Activated CD8-positive, alpha-beta T cell treated with anti-CD3 and anti-CD28 coated beads, Interleukin-2, amount 10 ng/mL, durations not matched to agents 7 days and 5 days (primary cell): ENCODE measurements at regions not wholly inside any gene's neighbourhood (a gene's known extent, or its start where the extent isn't known, plus 50 kb on each side); places are given as distances from the start of the nearest gene placed in this dataset.
"Not testable (repeated sequence)": the region's sequence is repeated elsewhere in the genome, so short reads cannot be mapped to it uniquely, and the experiment has no call there.

Source experiments
- ATAC-seq: fragments of 150-1000 bp; cut with Tn5 transposase; one replicate; pipeline ENCODE4 v1.10.0; 2021; ENCODE audit warnings: moderate library complexity
- CTCF ChIA-PET: fragments of 350-600 bp; sonication (Branson Sonifier 250); formaldehyde crosslinking; loops from one replicate; lab custom pipeline; 2021; ENCODE audit warnings: antibody characterized with exemption; lab: Charles Lee
- POLR2A ChIA-PET: fragments of 350-600 bp; sonication (Branson Sonifier 250); formaldehyde crosslinking; loops from one replicate; lab custom pipeline; 2021; ENCODE audit warnings: antibody characterized with exemption; lab: Charles Lee
- DNase-seq: peaks from one replicate; pipeline ENCODE4 v3.0.0-alpha.2; 2020
- H3K27ac Mint-ChIP-seq: one replicate; pipeline ENCODE4 v1.8.0; 2021; ENCODE audit warnings: mild to moderate bottlenecking, mixed read lengths
- H3K27me3 Mint-ChIP-seq: one replicate; pipeline ENCODE4 v1.8.0; 2021; ENCODE audit warnings: low read depth, mixed read lengths
- H3K36me3 Mint-ChIP-seq: one replicate; pipeline ENCODE4 v1.8.0; 2021; ENCODE audit warnings: low read depth, mixed read lengths
- H3K4me1 Mint-ChIP-seq: one replicate; pipeline ENCODE4 v1.8.0; 2021; ENCODE audit warnings: low read depth, mixed read lengths
- H3K4me3 Mint-ChIP-seq: one replicate; pipeline ENCODE4 v1.8.0; 2021; ENCODE audit warnings: mild to moderate bottlenecking, mixed read lengths
- H3K9me3 Mint-ChIP-seq: one replicate; pipeline ENCODE4 v1.8.0; 2022; ENCODE audit warnings: mixed read lengths; ENCODE audit not compliant: insufficient read depth

GRCh38 chrX:88828011-88828410 lies 81.0 kb downstream of the CPXCR1 start:
- no peaks in the 10 kb centered on the region for H3K9me3 Mint-ChIP-seq
- H3K27ac Mint-ChIP-seq: no peak overlapping the region
- no peaks in the 10 kb centered on the region for H3K4me1 Mint-ChIP-seq
- no peak for DNase-seq
- H3K27me3 Mint-ChIP-seq: no peaks in the 10 kb centered on the region
- no peak overlapping the region for H3K4me3 Mint-ChIP-seq
- POLR2A ChIA-PET: no interaction called here
- no peaks in the 10 kb centered on the region for H3K36me3 Mint-ChIP-seq
- CTCF ChIA-PET: no interaction called here
- ATAC-seq: no peak

DNA sequence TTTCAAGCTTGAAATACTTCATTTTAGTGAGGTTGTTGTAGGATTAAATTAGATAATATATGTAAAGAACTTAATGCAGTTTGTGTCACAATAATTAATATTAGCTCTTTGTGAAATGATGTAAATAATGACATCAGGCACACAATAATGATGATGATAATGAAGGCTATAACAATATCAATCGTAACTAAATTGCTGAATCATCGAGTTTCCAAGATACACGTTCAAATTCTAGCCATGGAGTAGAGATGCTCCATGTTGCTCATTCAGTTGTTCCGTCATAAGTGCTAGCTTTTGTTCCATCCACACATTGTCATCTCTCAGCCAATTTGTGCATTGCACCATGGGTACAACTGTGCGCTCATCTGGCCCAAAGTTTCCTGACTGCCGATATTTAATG lies 83.1 kb downstream of the CPXCR1 start:
- no peak for DNase-seq
- H3K36me3 Mint-ChIP-seq: no peaks in the 10 kb centered on the region
- no peak overlapping the region for H3K27ac Mint-ChIP-seq
- ChIA-PET CTCF (no interaction called here), POLR2A (no interaction called here)
- no peak for ATAC-seq
- no peaks in the 10 kb centered on the region for H3K4me1 Mint-ChIP-seq
- H3K27me3 Mint-ChIP-seq: no peaks in the 10 kb centered on the region
- H3K9me3 Mint-ChIP-seq: no peaks in the 10 kb centered on the region
- H3K4me3 Mint-ChIP-seq: no peak overlapping the region

- POLR2A ChIA-PET, DNase-seq, H3K9me3 Mint-ChIP-seq, H3K4me3 Mint-ChIP-seq, H3K4me1 Mint-ChIP-seq, ATAC-seq, H3K27ac Mint-ChIP-seq, H3K36me3 Mint-ChIP-seq, CTCF ChIA-PET, H3K27me3 Mint-ChIP-seq: not testable (repeated sequence)
These were observed 90.7 kb downstream of the CPXCR1 start for GRCh38 chrX:88837721-88838120.

- H3K36me3 Mint-ChIP-seq: no peaks in the 10 kb centered on the region
These were observed 91.4 kb downstream of the CPXCR1 start for GRCh38 chrX:88838392-88838791.

DNA sequence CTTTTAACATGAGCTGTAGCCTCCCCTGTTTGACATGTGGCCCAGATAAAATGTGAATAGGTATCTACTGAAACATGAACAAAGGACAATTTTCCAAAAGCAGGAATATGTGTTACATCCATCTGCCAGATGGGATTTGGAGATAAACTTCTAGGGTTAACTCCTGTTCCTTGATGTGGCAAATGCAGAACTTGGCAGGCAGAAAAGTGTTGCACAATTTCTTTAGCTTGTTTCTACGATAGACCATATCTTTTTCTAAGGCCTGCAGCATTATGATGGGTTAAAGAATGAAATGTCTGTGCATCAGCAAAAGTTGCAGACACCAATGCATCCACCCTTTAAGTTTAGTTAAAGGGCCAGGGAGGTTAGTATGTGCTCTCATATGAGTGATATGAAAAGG lies 96.8 kb downstream of the CPXCR1 start:
- H3K4me1 Mint-ChIP-seq, ATAC-seq, DNase-seq, H3K27ac Mint-ChIP-seq, H3K4me3 Mint-ChIP-seq, H3K36me3 Mint-ChIP-seq, POLR2A ChIA-PET, H3K9me3 Mint-ChIP-seq, H3K27me3 Mint-ChIP-seq, CTCF ChIA-PET: not testable (repeated sequence)

More at GRCh38 chrX:88838392-88838791, 91.4 kb downstream of the CPXCR1 start:
- no peaks in the 10 kb centered on the region for H3K4me1 Mint-ChIP-seq
- CTCF ChIA-PET: no interaction called here
- no peak overlapping the region for H3K4me3 Mint-ChIP-seq
- ATAC-seq (no peak), DNase-seq (no peak)
- H3K27me3 Mint-ChIP-seq: no peaks in the 10 kb centered on the region
- POLR2A ChIA-PET: no interaction called here
- no peaks in the 10 kb centered on the region for H3K9me3 Mint-ChIP-seq
- no peak overlapping the region for H3K27ac Mint-ChIP-seq

DNA sequence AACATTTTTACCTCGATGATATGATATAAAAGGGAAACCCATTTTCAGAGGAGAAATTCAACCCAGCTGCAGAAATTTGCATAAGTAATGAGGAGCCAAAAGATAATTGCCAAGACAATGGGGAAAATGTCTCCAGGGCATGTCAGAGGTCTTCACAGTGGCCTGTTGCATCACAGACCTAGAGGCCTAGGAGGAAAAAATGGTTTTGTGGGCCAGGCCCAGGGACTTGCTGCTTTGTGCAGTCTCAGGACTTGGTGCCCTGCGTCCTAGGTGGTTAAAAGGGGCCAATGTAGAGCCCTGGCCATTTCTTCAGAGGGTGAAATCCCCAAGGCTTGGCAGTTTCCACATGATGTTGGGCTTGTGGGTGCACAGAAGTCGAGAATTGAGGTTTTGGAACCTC lies 106.9 kb downstream of the CPXCR1 start:
- Mint-ChIP-seq H3K27ac (no peak overlapping the region), H3K36me3 (no peaks in the 10 kb centered on the region), H3K9me3 (peaks cover 4% of the 10 kb centered on the region), H3K27me3 (no peaks in the 10 kb centered on the region), H3K4me1 (no peaks in the 10 kb centered on the region), H3K4me3 (no peak overlapping the region)
- CTCF ChIA-PET: no interaction called here
- POLR2A ChIA-PET: no interaction called here
- ATAC-seq: no peak
- no peak for DNase-seq

- Mint-ChIP-seq H3K4me1 (no peaks in the 10 kb centered on the region), H3K4me3 (no peak overlapping the region), H3K27ac (no peak overlapping the region), H3K9me3 (no peaks in the 10 kb centered on the region), H3K27me3 (no peaks in the 10 kb centered on the region), H3K36me3 (no peaks in the 10 kb centered on the region)
- ATAC-seq (no peak), DNase-seq (no peak)
- CTCF ChIA-PET: no interaction called here
- POLR2A ChIA-PET: no interaction called here
These were observed 116.7 kb downstream of the CPXCR1 start for GRCh38 chrX:88863726-88864125.

DNA sequence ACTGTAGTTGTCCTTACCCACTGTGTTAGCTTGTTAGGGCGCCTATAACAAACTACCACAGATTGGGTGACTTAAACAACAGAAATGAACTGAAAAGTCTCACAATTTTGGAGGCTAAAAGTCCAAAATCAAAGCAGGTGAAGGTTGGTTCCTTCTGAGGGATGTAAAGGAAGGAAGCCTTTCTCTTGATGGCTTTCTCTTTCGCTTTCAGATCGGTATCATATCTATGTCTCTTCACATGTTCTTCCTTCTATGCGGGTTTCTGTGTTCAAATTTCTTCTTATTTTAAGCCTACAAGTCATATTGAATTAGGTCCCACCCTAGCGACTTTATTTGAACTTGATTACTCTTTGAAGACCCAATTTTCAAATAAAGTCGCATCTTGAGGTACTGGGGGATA lies 118.6 kb downstream of the CPXCR1 start:
- DNase-seq (no peak), ATAC-seq (no peak)
- Mint-ChIP-seq H3K27ac (no peak overlapping the region), H3K27me3 (no peaks in the 10 kb centered on the region), H3K4me3 (no peak overlapping the region), H3K9me3 (no peaks in the 10 kb centered on the region), H3K36me3 (no peaks in the 10 kb centered on the region), H3K4me1 (no peaks in the 10 kb centered on the region)
- POLR2A ChIA-PET: no interaction called here
- CTCF ChIA-PET: no interaction called here

DNA sequence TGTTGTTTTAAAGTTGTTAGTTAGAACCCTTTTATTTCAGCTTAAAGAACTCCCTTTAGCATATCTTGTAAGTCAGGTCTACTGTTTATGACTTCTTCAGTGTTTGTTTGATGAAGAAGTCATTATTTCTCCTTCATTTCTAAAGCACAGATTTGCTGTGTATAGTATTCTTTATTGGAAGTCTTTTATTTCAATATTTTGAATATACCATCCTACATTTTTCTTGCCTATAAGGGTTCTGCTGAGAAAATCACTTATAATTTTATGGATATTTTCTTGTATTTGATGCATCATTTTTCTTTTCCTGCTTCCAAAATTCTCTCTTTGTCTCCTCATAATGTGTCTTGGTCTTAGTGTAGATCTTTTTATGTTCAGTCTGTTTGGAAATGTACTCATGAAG lies 134.5 kb downstream of the CPXCR1 start:
- ATAC-seq (no peak), DNase-seq (no peak)
- CTCF ChIA-PET: no interaction called here
- POLR2A ChIA-PET: no interaction called here
- Mint-ChIP-seq H3K4me3 (no peak overlapping the region), H3K9me3 (peaks cover 5% of the 10 kb centered on the region), H3K27ac (no peak overlapping the region), H3K27me3 (no peaks in the 10 kb centered on the region), H3K36me3 (no peaks in the 10 kb centered on the region), H3K4me1 (no peaks in the 10 kb centered on the region)

GRCh38 chrX:88883200-88883599 lies 136.2 kb downstream of the CPXCR1 start:
- H3K9me3 Mint-ChIP-seq: no peaks in the 10 kb centered on the region
- POLR2A ChIA-PET: no interaction called here
- no peak for ATAC-seq

GRCh38 chrX:88886908-88887307 lies 139.9 kb downstream of the CPXCR1 start:
- ATAC-seq (no peak), DNase-seq (no peak)
- H3K4me1 Mint-ChIP-seq: no peaks in the 10 kb centered on the region
- H3K4me3 Mint-ChIP-seq: no peak overlapping the region
- no peaks in the 10 kb centered on the region for H3K36me3 Mint-ChIP-seq
- no peak overlapping the region for H3K27ac Mint-ChIP-seq
- H3K27me3 Mint-ChIP-seq: no peaks in the 10 kb centered on the region
- no peaks in the 10 kb centered on the region for H3K9me3 Mint-ChIP-seq
- ChIA-PET POLR2A (no interaction called here), CTCF (no interaction called here)

More at GRCh38 chrX:88883200-88883599, 136.2 kb downstream of the CPXCR1 start:
- Mint-ChIP-seq H3K27ac (no peak overlapping the region), H3K4me3 (no peak overlapping the region), H3K4me1 (no peaks in the 10 kb centered on the region), H3K27me3 (no peaks in the 10 kb centered on the region), H3K36me3 (no peaks in the 10 kb centered on the region)
- CTCF ChIA-PET: no interaction called here
- no peak for DNase-seq

DNA sequence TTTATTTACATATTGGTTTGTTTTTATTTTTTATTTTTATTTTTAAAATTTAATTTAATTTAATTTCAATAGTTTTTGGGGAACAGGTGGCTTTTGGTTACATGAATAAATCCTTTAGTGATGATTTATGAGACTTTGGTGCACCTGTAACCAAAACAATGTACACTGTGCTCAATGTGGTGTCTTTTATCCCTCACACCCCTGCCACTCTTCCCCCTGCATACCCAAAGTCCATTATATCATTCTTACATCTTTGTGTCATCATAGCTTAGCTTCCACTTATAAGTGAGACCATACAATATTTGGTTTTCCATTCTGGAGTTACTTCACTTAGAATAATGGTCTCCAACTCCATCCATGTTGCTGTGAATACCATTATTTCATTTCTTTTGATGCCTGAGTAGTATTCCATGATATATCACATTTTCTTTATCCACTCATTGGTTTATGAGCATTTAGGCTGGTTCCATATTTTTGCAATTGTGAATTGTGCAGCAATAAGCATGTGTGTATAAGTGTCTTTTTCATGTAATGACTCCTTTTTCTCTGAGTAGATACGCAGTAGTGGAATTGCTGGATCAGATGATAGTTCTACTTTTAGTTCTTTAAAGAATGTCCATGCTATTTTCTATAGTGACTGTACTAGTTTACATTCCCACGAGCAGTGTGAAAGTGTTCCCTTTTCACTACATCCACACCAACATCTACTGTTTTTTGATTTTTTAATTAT lies 157.1 kb downstream of the CPXCR1 start:
- ATAC-seq (peak; percentile 53), DNase-seq (no peak)
- no peaks in the 10 kb centered on the region for H3K36me3 Mint-ChIP-seq
- H3K27me3 Mint-ChIP-seq: no peaks in the 10 kb centered on the region
- no peaks in the 10 kb centered on the region for H3K4me1 Mint-ChIP-seq
- ChIA-PET CTCF (no interaction called here), POLR2A (no interaction called here)
- no peak overlapping the region for H3K27ac Mint-ChIP-seq
- H3K4me3 Mint-ChIP-seq: no peak overlapping the region
- H3K9me3 Mint-ChIP-seq: no peaks in the 10 kb centered on the region

DNA sequence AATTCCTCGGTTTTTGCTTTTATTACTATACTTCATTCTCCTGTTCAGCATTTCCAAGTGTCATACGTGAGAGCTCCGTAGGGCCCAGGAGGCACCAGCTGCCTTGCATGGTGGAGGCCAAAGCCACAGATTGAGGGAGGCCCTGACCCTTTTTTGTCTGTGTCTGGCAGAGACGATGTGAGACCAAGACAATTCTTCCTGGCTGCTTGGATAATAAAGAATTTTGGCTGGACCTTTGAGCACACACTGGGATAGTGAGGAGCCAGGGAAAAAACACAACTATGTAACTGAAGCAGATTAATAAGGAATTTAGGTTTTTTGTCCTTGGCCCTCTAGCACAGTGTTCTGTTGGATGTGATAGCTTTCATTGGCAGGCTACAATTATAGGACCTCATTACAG lies 161.0 kb downstream of the CPXCR1 start:
- ATAC-seq (no peak), DNase-seq (no peak)
- H3K4me3 Mint-ChIP-seq: no peak overlapping the region
- H3K36me3 Mint-ChIP-seq: no peaks in the 10 kb centered on the region
- no peaks in the 10 kb centered on the region for H3K4me1 Mint-ChIP-seq
- no peak overlapping the region for H3K27ac Mint-ChIP-seq
- CTCF ChIA-PET: no interaction called here
- no peaks in the 10 kb centered on the region for H3K9me3 Mint-ChIP-seq
- no peaks in the 10 kb centered on the region for H3K27me3 Mint-ChIP-seq
- POLR2A ChIA-PET: no interaction called here
